ENCODE measurements at regions not wholly inside any gene's neighbourhood (a gene's known extent, or its start where the extent isn't known, plus 50 kb on each side); places are given as distances from the start of the nearest gene placed in this dataset.

GRCh38 chr15:95940431-95940985 is 390.0 kb upstream of the NR2F2 start:
- no peak overlapping the region for H3K9ac ChIP-seq (ENCODE audit: low read depth, low read length)
- DNase-seq (no peak), ATAC-seq (ENCODE audit: insufficient read depth, low read depth) (no peak)
- no peak overlapping the region for H2AFZ ChIP-seq (ENCODE audit: low read depth, low read length)
- no peak overlapping the region for H3K27ac ChIP-seq (ENCODE audit: low read length)
- peaks cover 26% of the 10 kb centered on the region for H3K4me1 ChIP-seq (ENCODE audit: insufficient read depth, low read length)
- H3K27me3 ChIP-seq (ENCODE audit: insufficient read depth, low read length, poor library complexity): no peaks in the 10 kb centered on the region
- no peak overlapping the region for H3K4me3 ChIP-seq (ENCODE audit: low read depth in 1 of 2, low read length in 2 of 2)
- H3K79me2 ChIP-seq (ENCODE audit: insufficient read depth, low read length): no peaks in the 10 kb centered on the region
- no peak overlapping the region for H3K4me2 ChIP-seq (ENCODE audit: insufficient read depth, low read length)
- H4K20me1 ChIP-seq (ENCODE audit: insufficient read depth, low read length): no peaks in the 10 kb centered on the region
- H3K9me3 ChIP-seq (ENCODE audit: insufficient read depth, low read length, severe bottlenecking): peaks cover 3% of the 10 kb centered on the region
- TF ChIP-seq CTCF (IDR thresholded peaks at IDR 0.05; ENCODE audit: borderline replicate concordance, extremely low read depth, low read length, poor library complexity, severe bottlenecking) (no peak), EZH2 (IDR thresholded peaks at IDR 0.05; ENCODE audit: borderline replicate concordance, low read depth, low read length, severe bottlenecking) (no peak)
- H3K36me3 ChIP-seq (ENCODE audit: insufficient read depth, low read length): no peaks in the 10 kb centered on the region

GRCh38 chr15:95944193-95944592 is 386.3 kb upstream of the NR2F2 start:
- Histone ChIP-seq H3K4me2 (ENCODE audit: insufficient read depth, low read length) (peak overlapping the region; percentile 19; the same call in 1 of the 2 replicates), H4K20me1 (ENCODE audit: insufficient read depth, low read length) (no peaks in the 10 kb centered on the region), H3K9ac (ENCODE audit: low read depth, low read length) (no peak overlapping the region), H3K27ac (ENCODE audit: low read length) (peak overlapping the region; percentile 41), H2AFZ (ENCODE audit: low read depth, low read length) (no peak overlapping the region), H3K36me3 (ENCODE audit: insufficient read depth, low read length) (no peaks in the 10 kb centered on the region), H3K79me2 (ENCODE audit: insufficient read depth, low read length) (no peaks in the 10 kb centered on the region), H3K4me1 (ENCODE audit: insufficient read depth, low read length) (peaks cover 26% of the 10 kb centered on the region), H3K4me3 (ENCODE audit: low read depth in 1 of 2, low read length in 2 of 2) (no peak overlapping the region), H3K27me3 (ENCODE audit: insufficient read depth, low read length, poor library complexity) (no peaks in the 10 kb centered on the region), H3K9me3 (ENCODE audit: insufficient read depth, low read length, severe bottlenecking) (peaks cover 3% of the 10 kb centered on the region)
- DNase-seq (peak; percentile 59), ATAC-seq (ENCODE audit: insufficient read depth, low read depth) (peak; percentile 99)
- TF ChIP-seq EZH2 (IDR thresholded peaks at IDR 0.05; ENCODE audit: borderline replicate concordance, low read depth, low read length, severe bottlenecking): no peak

- Histone ChIP-seq H3K4me3 (ENCODE audit: low read depth in 1 of 2, low read length in 2 of 2) (no peak overlapping the region), H3K4me2 (ENCODE audit: insufficient read depth, low read length) (no peak overlapping the region), H3K9me3 (ENCODE audit: insufficient read depth, low read length, severe bottlenecking) (peaks cover 3% of the 10 kb centered on the region), H3K79me2 (ENCODE audit: insufficient read depth, low read length) (no peaks in the 10 kb centered on the region), H3K4me1 (ENCODE audit: insufficient read depth, low read length) (peaks cover 26% of the 10 kb centered on the region), H3K27ac (ENCODE audit: low read length) (peak overlapping the region; percentile 55), H4K20me1 (ENCODE audit: insufficient read depth, low read length) (no peaks in the 10 kb centered on the region), H3K36me3 (ENCODE audit: insufficient read depth, low read length) (no peaks in the 10 kb centered on the region), H3K27me3 (ENCODE audit: insufficient read depth, low read length, poor library complexity) (no peaks in the 10 kb centered on the region), H3K9ac (ENCODE audit: low read depth, low read length) (no peak overlapping the region), H2AFZ (ENCODE audit: low read depth, low read length) (no peak overlapping the region)
- DNase-seq (no peak), ATAC-seq (ENCODE audit: insufficient read depth, low read depth) (no peak)
- TF ChIP-seq CTCF (IDR thresholded peaks at IDR 0.05; ENCODE audit: borderline replicate concordance, extremely low read depth, low read length, poor library complexity, severe bottlenecking) (no peak), EZH2 (IDR thresholded peaks at IDR 0.05; ENCODE audit: borderline replicate concordance, low read depth, low read length, severe bottlenecking) (no peak)
Observed at GRCh38 chr15:95944661-95945255, 385.7 kb upstream of the NR2F2 start.

GRCh38 chr15:95946241-95946640 is 384.3 kb upstream of the NR2F2 start:
- Histone ChIP-seq H3K27me3 (ENCODE audit: insufficient read depth, low read length, poor library complexity) (no peaks in the 10 kb centered on the region), H3K9me3 (ENCODE audit: insufficient read depth, low read length, severe bottlenecking) (peaks cover 3% of the 10 kb centered on the region), H3K4me3 (ENCODE audit: low read depth in 1 of 2, low read length in 2 of 2) (no peak overlapping the region), H3K36me3 (ENCODE audit: insufficient read depth, low read length) (no peaks in the 10 kb centered on the region), H4K20me1 (ENCODE audit: insufficient read depth, low read length) (no peaks in the 10 kb centered on the region), H3K4me2 (ENCODE audit: insufficient read depth, low read length) (no peak overlapping the region), H3K79me2 (ENCODE audit: insufficient read depth, low read length) (no peaks in the 10 kb centered on the region), H3K4me1 (ENCODE audit: insufficient read depth, low read length) (peaks cover 26% of the 10 kb centered on the region), H3K9ac (ENCODE audit: low read depth, low read length) (no peak overlapping the region), H3K27ac (ENCODE audit: low read length) (no peak overlapping the region), H2AFZ (ENCODE audit: low read depth, low read length) (no peak overlapping the region)
- ATAC-seq (ENCODE audit: insufficient read depth, low read depth) (no peak), DNase-seq (no peak)
- no peak for TF ChIP-seq CTCF (IDR thresholded peaks at IDR 0.05; ENCODE audit: borderline replicate concordance, extremely low read depth, low read length, poor library complexity, severe bottlenecking)
- TF ChIP-seq EZH2 (IDR thresholded peaks at IDR 0.05; ENCODE audit: borderline replicate concordance, low read depth, low read length, severe bottlenecking): no peak
